HG03575 (cell line): ENCODE measurements at regions not wholly inside any gene's neighbourhood (a gene's known extent, or its start where the extent isn't known, plus 50 kb on each side); places are given as distances from the start of the nearest gene placed in this dataset.

ENCODE experiments used
- ATAC-seq: cut with Tn5 transposase; IDR thresholded peaks from one replicate; pipeline ENCODE4 v1.9.1; 2021; ENCODE audit not compliant: unreplicated experiment, insufficient number of reproducible peaks, low FRiP score; ENCODE audit errors: extremely low read depth

DNA sequence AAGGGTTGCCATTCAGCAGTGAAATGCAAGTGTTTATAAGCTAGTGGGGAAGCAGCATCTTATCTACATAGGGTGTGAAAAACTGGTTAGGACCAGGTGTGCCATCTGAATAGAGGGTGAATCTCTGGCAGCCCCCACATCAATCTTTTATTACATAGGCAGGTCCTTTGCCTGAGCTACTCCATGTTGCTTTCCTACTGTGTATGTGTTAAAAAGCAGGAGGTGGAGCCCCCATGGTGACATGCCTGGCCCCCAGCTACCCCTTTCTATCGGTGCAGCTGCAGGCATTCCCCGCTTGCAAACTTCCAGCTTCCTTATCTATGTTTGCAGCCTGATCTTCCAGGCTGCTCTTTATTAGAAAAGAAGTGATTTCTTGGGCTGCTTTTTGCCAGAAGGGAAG lies 353.5 kb downstream of the SPATA31D1 start:
- no peak for ATAC-seq

DNA sequence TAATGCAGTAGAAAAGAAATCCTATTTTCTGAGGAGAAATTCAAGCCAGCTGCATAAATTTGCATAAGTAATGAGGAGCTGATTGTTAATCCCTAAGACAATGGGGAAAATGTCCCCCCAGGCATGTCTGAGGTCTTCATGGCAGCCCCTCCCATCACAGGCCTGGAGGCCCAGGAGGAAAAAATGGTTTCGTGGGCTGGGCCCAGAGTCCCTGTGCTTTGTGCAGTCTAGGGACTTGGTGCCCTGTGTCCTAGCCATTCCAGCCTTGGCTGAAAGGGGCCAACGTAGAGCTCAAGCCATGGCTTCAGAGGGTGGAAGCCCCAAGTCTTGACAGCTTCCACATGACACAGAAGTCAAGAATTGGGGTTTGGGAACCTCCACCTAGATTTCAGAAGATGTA lies 357.5 kb downstream of the SPATA31D1 start:
- ATAC-seq, result no peak

DNA sequence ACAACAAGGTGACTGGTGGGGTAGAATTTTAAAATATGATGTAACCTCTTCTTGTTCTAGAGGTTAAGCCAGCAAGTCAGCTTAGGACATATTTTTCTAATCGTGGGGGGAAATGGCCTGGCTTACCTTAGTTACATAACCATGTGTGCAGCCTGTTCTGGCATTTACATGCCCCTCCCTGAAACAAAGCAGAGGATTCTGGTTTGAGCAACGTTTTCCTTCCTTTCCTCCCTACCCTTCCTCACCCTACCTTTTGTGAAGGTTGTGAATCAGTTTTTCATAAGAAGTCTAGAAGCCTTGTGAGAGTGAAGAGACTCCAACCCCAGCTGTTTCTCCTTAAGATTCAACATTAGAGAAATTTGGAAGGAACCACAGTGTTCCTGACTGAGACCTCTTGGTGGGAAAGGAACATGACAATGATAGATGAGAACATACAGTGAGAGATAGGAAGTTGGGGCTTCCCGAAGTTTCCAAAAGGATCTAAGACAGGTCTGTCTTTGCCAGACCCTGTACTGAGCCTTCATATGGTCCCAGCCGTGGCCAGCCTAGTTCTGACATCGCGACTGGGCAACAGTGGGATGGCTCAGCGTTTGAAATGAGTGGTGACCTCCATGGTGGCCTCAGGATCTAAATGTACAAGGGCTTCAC lies 365.2 kb downstream of the SPATA31D1 start:
- no peak for ATAC-seq

DNA sequence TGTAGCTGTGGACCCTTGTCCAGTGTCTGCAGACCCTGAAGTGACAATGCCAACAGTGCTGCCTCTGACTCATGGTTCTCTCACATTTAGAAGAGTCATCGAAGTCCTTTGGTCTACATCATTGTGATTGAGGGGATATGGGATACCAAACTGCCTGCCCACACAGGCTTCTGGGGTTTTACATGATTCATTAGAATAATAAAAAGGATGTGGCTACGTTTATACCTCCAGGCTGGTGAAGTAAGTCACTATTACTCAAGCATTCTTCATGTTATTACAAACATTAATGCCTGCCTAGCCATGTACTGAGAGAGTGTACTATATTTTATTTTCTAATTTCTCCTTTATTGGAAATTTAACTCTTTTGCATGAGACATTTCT lies 365.7 kb downstream of the SPATA31D1 start:
- no peak for ATAC-seq

DNA sequence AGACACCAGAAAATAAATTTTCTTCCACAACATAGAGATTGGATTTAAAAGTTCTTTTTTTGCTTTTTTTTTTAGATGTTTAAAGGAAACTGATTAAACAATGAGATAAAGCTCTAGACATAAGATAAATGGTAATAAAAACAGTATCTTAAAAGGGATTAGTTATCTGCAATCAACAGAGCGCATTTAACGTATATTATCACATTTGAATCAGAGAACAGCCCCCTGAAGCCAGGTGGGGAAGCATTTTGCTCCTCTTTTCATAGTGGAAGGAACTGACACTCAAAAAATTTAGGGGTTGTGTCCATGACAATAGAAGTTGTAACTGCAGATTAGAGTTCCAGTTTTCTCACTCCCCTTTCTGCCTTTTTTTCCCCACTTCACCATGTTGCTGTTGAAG lies 367.6 kb downstream of the SPATA31D1 start:
- ATAC-seq, result no peak

DNA sequence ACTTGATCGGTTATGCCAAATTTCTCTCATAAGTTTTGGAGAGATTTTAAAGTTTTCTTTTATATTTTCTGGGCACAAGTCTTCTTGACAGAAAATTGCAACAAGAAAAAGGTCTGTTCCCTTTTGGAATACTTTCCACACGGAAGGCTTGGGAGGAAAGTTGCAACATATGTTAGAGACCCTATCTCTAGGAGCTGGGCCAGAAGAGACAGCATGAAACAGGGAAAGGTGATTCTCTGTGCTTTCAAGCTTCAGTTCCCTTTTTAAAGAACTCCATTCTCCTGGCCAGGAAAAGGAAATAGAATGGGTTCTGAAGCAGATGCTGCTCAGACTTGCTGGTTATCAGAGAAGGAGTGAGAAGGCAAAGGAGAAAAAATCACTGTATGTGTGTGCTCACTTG lies 368.3 kb downstream of the SPATA31D1 start:
- ATAC-seq, result no peak

DNA sequence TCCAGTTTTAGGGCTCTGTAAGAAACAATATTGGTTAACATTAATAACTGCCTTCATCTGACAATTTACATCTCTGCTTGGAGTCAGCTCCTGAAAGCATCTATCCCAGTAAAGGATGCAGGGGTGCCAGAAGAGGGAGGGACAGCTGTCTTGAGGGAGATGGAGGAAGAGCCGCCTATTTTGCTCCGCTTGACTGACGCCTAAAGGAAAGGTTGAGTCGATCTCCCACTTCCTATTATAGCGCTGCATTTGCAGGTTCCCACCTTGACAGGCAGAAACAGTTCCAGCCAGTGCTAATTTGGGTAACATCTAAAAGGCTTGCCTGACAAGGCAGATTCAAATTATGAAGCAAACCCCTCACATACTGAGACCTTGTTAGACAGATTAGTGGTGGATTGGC lies 374.6 kb downstream of the SPATA31D1 start:
- ATAC-seq, result no peak

DNA sequence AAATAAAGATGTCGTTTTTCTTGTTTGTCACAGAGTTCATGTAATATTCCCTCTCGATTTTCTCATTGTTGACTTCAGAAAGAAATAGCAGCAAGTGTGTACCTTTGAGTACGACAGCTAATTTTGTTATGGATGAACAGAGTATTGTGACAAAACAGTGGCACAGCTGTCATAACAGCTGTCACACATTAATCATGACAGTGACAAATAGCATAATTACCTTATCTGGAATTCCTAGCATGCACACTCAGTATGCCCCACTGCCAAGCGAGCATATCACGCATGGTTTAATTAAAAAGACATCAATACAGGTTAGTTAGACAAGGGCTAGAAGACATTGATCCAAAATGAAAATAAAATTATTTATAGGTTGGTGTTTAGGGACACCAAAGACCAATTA lies 375.1 kb downstream of the SPATA31D1 start:
- no peak for ATAC-seq

DNA sequence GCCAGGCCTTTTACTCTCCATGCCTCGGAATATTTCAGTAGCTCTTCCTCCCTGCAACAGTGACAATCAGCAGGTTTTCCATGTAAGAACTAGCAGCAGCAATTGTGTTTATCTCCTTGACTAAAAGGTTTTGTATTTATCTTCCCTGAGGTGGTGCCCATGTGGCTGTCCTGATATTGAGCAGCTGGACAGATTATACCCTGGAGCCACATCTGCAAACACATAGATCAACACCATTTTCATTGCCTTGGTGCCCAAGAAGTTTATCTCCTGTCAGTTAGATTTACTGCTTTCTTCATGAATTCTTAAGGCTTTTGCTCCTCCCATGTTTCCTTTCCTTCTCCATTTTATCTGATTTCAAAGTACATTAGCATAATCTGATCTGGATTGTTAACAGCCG lies 378.4 kb downstream of the SPATA31D1 start:
- ATAC-seq, result no peak

DNA sequence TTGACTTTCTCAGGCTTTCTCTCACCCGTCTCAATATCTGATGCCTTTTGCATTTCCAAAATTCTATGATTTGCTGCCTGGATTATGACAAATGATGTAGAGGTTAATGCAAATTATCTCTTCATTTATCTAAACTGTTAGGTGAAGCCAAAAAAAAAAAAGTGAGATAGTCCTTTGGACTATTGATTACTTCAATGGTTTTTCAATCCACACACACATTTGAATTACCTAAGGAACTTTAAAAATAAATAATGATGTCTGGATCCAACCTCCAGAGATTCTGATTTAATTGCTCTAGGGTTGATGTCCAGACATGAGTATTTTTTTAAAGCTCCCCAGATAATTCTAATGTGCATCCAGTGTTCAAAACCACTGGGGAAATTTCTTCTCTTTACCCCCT lies 379.4 kb downstream of the SPATA31D1 start:
- ATAC-seq, result no peak

DNA sequence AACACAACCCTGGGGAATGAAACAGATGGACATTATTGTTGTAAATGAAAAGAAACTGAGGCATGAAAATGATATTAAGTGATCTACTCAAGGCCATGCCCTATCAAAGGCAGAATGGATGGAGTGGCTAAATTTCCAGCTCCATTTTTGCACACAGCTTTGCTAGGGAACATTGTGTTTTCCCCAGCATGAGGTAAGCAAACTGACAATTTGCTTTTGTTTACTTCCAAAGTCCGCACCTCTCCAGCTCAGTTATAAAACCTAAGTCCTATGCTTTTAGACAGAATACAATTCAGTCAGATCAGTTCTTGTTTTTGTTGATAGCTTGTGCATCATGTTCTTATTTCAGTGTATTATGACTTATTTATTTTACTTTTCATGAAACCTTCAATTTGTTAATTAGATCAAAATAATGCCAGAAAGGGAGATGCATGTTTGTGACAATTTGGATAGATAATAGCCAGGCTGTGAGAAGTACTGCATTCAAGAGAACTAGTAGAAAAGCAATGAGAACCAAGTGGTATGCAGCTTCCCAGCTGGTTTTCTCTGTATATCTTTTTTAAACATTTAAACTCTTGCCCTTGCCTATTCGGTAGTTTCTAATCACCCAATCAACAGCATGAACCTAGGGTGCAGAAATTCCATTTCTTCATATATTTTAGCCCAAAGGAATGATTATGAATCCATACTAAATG lies 380.8 kb downstream of the SPATA31D1 start:
- no peak for ATAC-seq

DNA sequence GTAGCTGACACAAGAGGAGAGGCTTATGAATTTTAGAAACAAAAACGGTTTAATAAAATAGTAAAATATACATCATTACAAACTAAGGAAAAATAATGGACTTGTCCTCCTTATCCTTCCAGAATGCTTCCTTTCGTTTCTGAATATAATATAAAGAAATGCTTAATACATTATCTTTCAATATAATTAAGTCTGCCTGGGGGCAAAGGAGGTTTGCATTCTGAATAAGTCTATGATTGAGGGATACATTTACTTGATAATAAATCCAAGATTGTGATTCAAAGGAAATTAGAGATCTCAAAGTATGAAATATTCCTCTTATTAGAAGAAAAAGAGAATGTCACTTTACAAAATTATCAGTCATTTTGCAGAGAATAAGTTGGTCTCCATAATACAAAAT lies 386.5 kb downstream of the SPATA31D1 start:
- ATAC-seq, result no peak

DNA sequence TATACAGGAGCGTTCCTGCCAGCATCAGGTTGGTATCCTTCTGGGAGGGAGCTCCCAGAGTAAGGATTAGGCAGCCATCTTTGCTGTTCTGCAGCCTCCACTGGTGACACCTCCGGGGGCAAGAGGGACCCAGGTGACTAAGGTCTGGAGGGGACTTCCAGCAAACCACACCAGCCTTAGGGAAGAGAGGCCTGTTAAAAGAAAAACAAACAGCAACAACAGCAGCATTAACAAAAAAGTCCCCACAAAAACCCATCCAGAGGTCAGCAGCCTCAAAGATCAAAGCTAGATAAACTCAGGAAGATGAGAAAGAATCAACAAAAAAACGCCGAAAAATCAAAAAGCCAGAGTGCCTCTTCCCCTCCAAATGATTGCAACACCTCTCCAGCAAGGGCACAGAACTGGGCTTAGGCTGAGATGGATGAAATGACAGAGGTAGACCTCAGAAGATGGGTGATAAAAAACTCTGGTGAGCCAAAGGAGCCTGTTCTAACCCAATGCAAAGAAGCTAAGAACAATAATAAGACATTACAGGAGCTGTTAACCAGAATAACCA lies 388.2 kb downstream of the SPATA31D1 start:
- no peak for ATAC-seq

DNA sequence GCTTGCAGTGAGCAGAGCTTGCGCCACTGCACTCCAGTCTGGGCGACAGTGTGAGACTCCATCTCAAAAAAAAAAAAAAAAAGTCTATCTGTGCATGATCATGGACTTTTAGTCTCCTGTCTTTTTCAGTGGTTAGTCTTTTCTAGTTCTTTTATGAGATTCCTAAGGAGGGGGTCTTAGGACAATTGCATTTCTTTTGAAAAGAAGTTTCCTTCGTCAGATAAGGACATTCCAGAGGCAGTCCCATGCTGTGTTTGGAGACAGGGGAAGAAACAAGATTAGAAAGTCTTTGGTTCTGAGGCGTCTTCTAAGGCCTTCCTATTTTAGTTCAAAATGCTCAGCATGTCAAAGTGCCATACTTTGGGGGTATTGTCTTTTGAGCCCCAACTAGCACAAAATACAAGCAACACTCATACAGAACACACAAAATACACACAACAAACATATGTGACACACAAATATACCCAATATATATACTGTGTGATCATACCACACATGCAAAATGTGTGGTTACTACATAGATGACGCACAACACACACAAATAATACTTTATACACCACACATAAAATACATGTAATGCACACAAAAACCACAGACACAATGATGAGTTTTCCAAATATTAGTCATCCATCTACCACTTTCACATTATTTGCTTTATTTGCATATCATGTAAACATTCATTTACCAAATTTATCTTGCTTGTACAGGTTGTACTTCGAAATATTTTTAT lies 394.5 kb downstream of the SPATA31D1 start:
- no peak for ATAC-seq

DNA sequence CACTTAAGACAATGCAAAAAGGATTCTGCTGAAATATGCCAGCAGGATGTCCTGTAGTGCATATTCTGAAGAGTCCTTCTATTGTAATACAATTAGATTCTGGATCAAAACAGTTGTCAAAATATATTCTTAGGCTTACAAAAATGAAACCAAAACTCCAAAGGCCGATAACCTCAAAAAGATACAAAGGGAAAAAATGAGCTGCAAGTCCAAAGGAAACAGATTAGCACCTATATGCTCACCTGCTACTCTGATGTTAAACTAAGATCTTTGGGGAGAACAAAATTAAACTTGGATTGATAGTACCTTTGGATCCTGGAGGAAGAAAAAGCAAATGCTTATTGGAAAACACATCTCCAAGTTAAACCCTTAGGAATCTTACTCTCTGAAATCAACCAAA lies 397.1 kb downstream of the SPATA31D1 start:
- no peak for ATAC-seq

DNA sequence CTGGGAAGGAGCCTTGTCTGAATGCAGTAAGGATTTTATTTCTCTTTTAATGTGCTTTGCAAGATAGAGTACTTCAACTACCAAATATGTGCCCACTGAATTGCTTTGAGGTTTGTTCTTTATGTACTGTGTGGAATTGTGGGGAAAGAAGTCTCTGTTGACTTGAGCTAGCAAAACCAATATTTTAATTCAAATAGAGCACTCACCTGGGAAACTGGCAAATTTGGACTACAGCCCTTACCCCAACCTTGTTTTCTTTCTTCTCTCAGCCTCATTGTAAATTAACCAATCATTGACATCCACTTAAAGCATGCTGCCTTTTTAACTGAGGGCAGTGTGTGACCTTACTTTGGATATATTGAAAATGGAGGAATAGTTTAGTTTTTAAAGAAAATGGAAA lies 409.0 kb downstream of the SPATA31D1 start:
- no peak for ATAC-seq

DNA sequence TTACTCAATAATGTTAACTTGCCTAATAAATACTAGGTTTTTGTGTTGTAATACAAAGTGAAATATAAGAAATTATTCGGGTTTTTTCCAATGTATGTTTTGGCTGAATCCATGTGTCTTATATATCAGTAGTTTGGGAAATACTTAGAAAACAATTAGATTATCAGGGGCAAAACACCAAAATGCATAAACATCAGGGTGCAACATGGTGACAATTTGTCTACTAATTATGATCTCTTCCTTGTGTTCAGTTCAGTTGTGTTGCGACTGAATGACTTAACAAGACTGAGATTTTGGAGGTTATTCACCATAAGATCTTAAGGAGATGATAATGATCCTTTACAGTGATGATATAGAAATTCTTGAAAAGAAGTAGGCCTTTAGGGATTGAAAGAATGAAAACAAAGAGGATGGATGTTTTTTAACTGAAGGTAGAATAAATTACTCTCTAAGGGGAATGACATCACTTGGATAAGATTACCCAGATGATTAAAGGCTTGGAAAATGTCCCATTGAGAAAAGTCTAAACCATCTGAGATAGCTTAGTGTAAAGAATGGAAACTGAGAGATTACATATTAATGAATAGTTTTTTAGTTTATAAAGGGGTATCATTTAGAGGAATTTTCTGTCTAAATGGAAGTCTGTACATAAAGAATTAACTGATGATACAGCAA lies 415.8 kb downstream of the SPATA31D1 start:
- ATAC-seq, result no peak

DNA sequence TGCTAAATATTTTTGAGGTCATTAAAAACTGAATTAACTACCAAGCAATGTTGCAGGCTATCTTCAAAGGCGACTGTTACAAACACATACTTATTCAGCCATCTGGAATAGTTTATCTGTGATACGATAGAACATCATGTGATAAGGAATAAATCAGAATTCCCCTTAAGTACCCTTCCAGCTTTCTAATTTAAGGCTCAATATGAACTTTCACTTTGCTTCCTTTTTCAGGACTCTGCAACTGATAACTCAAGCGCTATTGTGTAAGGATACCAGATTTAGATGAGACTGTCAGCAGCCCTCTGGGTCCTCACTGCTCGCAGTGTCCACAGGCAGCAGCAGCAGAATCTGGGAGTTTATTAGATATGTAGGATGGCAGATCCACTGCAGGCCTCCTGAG lies 416.3 kb downstream of the SPATA31D1 start:
- ATAC-seq, result no peak

DNA sequence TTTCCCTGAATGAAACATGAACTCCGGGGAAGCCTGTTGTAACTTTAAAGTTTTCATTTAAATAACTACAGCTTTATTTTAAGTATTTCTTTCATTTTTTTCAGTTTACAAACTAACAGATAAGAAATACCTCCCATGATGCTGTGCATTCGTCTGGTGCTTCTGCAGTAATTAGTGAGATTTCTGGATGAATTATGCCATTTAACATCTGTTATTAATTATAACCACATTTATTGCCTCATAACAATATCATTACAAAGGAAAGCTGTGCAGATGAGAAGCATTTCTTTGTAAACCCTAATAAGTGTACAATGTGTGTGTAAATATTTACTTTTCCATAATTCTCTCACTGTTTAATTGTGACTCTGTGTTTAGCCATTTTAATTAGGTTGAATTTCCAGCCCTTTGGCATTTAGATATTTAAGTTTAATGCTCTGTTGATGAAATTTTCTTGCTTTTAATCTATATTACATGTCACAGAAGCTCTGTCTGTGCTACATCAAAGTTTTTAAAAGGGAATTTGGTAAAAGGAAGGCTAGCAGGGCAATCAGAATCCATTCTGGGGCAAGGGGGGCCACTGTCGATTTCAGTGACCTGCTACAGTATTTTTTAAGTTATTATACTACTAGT lies 418.0 kb downstream of the SPATA31D1 start:
- no peak for ATAC-seq
